GM19328 (cell line): ENCODE measurements at regions not wholly inside any gene's neighbourhood (a gene's known extent, or its start where the extent isn't known, plus 50 kb on each side); places are given as distances from the start of the nearest gene placed in this dataset.
"Not testable (repeated sequence)": the region's sequence is repeated elsewhere in the genome, so short reads cannot be mapped to it uniquely, and the experiment has no call there.

Experiments
- ATAC-seq: cut with Tn5 transposase; IDR thresholded peaks from one replicate; pipeline ENCODE4 v1.9.1; 2021; ENCODE audit warnings: mild to moderate bottlenecking, moderate library complexity; ENCODE audit not compliant: unreplicated experiment

- ATAC-seq = no peak
Measured at GRCh38 chr2:195118276-195118675, 538.8 kb upstream of the SLC39A10 start.

- ATAC-seq = no peak
Measured at GRCh38 chr2:195117011-195117410, 540.0 kb upstream of the SLC39A10 start.

- ATAC-seq = no peak
Measured at GRCh38 chr2:195115738-195116137, 541.3 kb upstream of the SLC39A10 start.

GRCh38 chr2:195108182-195108581, 548.8 kb upstream of the SLC39A10 start:
- ATAC-seq = no peak

- no peak for ATAC-seq
Measured at GRCh38 chr2:195106681-195107380, 550.2 kb upstream of the SLC39A10 start.

- ATAC-seq = no peak
Measured at GRCh38 chr2:195105581-195105980, 551.4 kb upstream of the SLC39A10 start.

GRCh38 chr2:195094330-195094729, 562.7 kb upstream of the SLC39A10 start:
- no peak for ATAC-seq

GRCh38 chr2:195092341-195092740, 564.7 kb upstream of the SLC39A10 start:
- ATAC-seq = no peak

GRCh38 chr2:195072806-195073205, 584.2 kb upstream of the SLC39A10 start:
- not testable (repeated sequence) for ATAC-seq

- ATAC-seq = no peak
Measured at GRCh38 chr2:195057001-195057400, 600.0 kb upstream of the SLC39A10 start.

- ATAC-seq = no peak
Measured at GRCh38 chr2:195055996-195056395, 601.0 kb upstream of the SLC39A10 start.

- no peak for ATAC-seq
Measured at GRCh38 chr2:195051401-195051800, 605.6 kb upstream of the SLC39A10 start.

- no peak for ATAC-seq
Measured at GRCh38 chr2:195049372-195050031, 607.5 kb upstream of the SLC39A10 start.

GRCh38 chr2:195047955-195048354, 609.1 kb upstream of the SLC39A10 start:
- no peak for ATAC-seq

GRCh38 chr2:195044801-195045200, 612.2 kb upstream of the SLC39A10 start:
- no peak for ATAC-seq

GRCh38 chr2:195038153-195038552, 618.9 kb upstream of the SLC39A10 start:
- no peak for ATAC-seq

- ATAC-seq = no peak
Measured at GRCh38 chr2:195037045-195037444, 620.0 kb upstream of the SLC39A10 start.

GRCh38 chr2:195031411-195031810, 625.6 kb upstream of the SLC39A10 start:
- ATAC-seq = no peak

- no peak for ATAC-seq
Measured at GRCh38 chr2:195029804-195030654, 627.0 kb upstream of the SLC39A10 start.

GRCh38 chr2:195027947-195028346, 629.1 kb upstream of the SLC39A10 start:
- ATAC-seq = no peak

- no peak for ATAC-seq
Measured at GRCh38 chr2:195026261-195026660, 630.8 kb upstream of the SLC39A10 start.

- ATAC-seq = no peak
Measured at GRCh38 chr2:195022508-195022830, 634.6 kb upstream of the SLC39A10 start.
